Ascending aorta (tissue), 2 donors: ENCODE measurements at regions not wholly inside any gene's neighbourhood (a gene's known extent, or its start where the extent isn't known, plus 50 kb on each side); places are given as distances from the start of the nearest gene placed in this dataset.

Experiments used
- DNase-seq, 2 donors: peaks; one replicate each; pipeline ENCODE4 v3.0.0-alpha.2; 2019; ENCODE audit warnings: low spot score in 2 of 2
- H3K27ac ChIP-seq, 2 donors: fragments of 200-600 bp; sonication (generic); one replicate each; pipeline ENCODE4 v1.5.1; 2016 to 2017; ENCODE audit warnings: mild to moderate bottlenecking in 1 of 2
- H3K27me3 ChIP-seq: fragments of 200-600 bp; sonication (generic); one replicate; pipeline ENCODE4 v1.5.1; 2017
- H3K36me3 ChIP-seq, 2 donors: fragments of 200-600 bp; sonication (generic); one replicate each; pipeline ENCODE4 v1.5.1; 2016
- H3K4me1 ChIP-seq, 2 donors: fragments of 200-600 bp; sonication (generic); one replicate each; pipeline ENCODE4 v1.5.1; 2016 to 2017; ENCODE audit warnings: mild to moderate bottlenecking in 1 of 2
- H3K4me3 ChIP-seq, 2 donors: fragments of 200-600 bp; sonication (generic); one replicate each; pipeline ENCODE4 v1.5.1; 2016 to 2017; ENCODE audit warnings: mild to moderate bottlenecking in 1 of 2
- H3K9me3 ChIP-seq, 2 donors: fragments of 200-600 bp; sonication (generic); one replicate each; pipeline ENCODE4 v1.5.1; 2016
- intact Hi-C: fragments of 100-400 bp; cut with DNase I; formaldehyde crosslinking; loops from one replicate; pipeline ENCODE4 v1.15.1; 2023
- TF ChIP-seq, protein P1 (sequence below), 3 experiments: fragments of 200-600 bp in 2 of 3; fragments of 450-650 bp in 1 of 3; sonication (generic) in 2 of 3; IDR thresholded peaks; one replicate each; pipeline ENCODE4 v1.5.1; 2016 to 2019; ENCODE audit warnings: antibody characterized with exemption in 3 of 3, mild to moderate bottlenecking in 1 of 3, moderate library complexity in 1 of 3

DNA sequence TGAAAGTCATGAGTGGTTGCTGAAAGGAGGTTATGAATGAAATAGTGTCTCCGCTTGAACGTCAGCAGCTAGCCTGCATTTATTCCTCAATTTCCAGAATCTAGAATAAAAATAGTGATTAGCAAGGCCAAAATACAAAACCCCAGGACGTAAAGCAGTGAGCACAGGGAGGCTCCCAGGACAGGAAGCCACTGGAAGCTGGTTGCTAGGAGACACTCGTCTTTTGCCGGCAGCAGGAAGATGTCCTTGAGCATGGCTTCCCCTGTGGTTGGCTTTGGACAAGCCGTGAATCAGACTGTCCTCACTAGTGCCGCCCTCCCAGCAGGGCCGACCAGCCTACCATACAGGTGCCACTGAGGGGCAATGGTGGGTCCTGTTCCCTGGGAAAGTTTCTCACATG lies 374.4 kb downstream of the MTX2 start:
- TF ChIP-seq, protein P1, sequence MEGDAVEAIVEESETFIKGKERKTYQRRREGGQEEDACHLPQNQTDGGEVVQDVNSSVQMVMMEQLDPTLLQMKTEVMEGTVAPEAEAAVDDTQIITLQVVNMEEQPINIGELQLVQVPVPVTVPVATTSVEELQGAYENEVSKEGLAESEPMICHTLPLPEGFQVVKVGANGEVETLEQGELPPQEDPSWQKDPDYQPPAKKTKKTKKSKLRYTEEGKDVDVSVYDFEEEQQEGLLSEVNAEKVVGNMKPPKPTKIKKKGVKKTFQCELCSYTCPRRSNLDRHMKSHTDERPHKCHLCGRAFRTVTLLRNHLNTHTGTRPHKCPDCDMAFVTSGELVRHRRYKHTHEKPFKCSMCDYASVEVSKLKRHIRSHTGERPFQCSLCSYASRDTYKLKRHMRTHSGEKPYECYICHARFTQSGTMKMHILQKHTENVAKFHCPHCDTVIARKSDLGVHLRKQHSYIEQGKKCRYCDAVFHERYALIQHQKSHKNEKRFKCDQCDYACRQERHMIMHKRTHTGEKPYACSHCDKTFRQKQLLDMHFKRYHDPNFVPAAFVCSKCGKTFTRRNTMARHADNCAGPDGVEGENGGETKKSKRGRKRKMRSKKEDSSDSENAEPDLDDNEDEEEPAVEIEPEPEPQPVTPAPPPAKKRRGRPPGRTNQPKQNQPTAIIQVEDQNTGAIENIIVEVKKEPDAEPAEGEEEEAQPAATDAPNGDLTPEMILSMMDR (IDR thresholded peaks at IDR 0.05), result no peak
- Histone ChIP-seq H3K4me3 (no peak overlapping the region), H3K27ac (no peak overlapping the region), H3K36me3 (no peaks in the 10 kb centered on the region), H3K27me3 (no peaks in the 10 kb centered on the region), H3K9me3 (no peaks in the 10 kb centered on the region), H3K4me1 (no peaks in the 10 kb centered on the region)
- DNase-seq, result no peak
- intact Hi-C loops, result loop anchor here (5.0 kb wide), 1 partner anchor 186 kb away; no protein-coding TSS in a partner anchor

GRCh38 chr2:176645494-176645893 lies 376.3 kb downstream of the MTX2 start:
- TF ChIP-seq, protein P1 (IDR thresholded peaks at IDR 0.05), result no peak
- intact Hi-C loops, result no loop called here
- Histone ChIP-seq H3K36me3 (no peaks in the 10 kb centered on the region), H3K9me3 (no peaks in the 10 kb centered on the region), H3K4me1 (no peaks in the 10 kb centered on the region), H3K4me3 (no peak overlapping the region), H3K27me3 (no peaks in the 10 kb centered on the region), H3K27ac (no peak overlapping the region)
- no peak for DNase-seq

DNA sequence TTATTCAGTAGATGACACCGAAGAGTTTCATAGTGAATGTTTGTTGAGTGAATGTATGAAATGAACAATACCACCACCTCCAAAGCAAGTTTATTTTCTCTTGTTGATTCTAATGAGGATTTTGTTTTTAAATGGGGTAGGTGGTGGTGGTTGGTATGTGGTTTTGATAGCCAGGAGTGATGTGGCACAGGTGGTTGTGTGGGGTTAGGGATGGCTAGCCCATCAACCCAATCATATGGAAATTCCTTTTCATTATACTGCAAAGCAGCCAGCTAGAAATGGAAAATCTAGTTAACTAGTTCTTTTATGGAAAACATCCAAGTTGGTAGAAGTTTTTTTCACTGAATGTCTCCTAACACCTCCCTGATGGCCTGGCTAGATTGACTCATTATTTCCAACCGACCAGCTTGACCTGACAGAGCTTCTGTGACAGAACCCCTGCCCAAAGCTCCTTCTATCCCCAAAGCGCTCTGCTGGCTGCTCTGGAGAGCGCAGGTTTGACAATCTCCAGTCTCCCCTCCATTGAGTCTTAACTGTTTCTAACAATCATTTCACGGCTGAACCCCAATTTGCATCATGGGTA lies 376.9 kb downstream of the MTX2 start:
- TF ChIP-seq, protein P1 (IDR thresholded peaks at IDR 0.05), result no peak
- no peak overlapping the region for H3K4me3 ChIP-seq
- H3K36me3 ChIP-seq, result no peaks in the 10 kb centered on the region
- no peak overlapping the region for H3K27ac ChIP-seq
- intact Hi-C loops, result no loop called here
- no peaks in the 10 kb centered on the region for H3K4me1 ChIP-seq
- no peaks in the 10 kb centered on the region for H3K9me3 ChIP-seq
- no peak for DNase-seq
- no peaks in the 10 kb centered on the region for H3K27me3 ChIP-seq

DNA sequence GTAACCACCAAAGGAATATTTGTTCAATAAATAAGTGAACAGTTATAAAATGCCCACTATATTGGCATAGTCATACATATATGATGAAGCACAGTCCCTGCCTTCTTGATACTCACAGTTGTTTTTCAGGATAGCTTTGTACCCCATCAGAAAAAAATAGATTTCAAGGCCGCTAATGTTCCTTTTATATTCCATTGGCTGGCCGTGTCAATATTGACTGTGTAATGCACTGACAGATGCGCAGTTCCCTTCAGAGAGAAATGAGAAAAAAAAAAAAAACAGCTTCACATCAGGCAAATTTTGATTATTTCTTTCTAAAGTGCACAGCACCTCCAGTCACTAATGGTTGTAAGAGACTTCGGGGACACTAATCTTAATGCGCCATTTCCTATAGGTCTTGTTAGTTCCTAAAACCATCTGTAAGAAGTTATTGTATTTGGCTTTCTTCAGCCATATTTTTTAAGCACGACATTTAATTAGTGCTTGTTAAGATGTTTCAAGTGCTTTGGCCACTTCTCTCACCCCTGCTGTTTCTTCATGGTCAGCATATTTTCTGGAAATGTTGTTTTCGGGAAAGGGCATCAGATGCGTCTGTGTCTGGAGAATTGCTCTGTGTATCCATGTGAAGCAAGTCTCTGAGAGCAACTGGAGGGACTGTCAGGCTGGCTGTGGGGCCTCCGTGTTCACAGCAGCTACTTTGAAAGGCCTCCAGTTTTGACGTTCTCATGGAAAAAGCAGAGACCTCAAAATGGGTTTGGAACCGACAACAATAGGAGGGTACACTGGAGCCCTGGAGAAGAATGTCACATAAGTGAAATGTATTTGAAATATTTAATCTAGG lies 378.3 kb downstream of the MTX2 start:
- Histone ChIP-seq H3K9me3 (no peaks in the 10 kb centered on the region), H3K27me3 (no peaks in the 10 kb centered on the region), H3K4me1 (no peaks in the 10 kb centered on the region), H3K36me3 (no peaks in the 10 kb centered on the region), H3K27ac (no peak overlapping the region), H3K4me3 (no peak overlapping the region)
- DNase-seq, result no peak
- TF ChIP-seq, protein P1 (IDR thresholded peaks at IDR 0.05), result no peak
- intact Hi-C loops, result no loop called here

- Histone ChIP-seq H3K9me3 (no peaks in the 10 kb centered on the region), H3K27ac (no peak overlapping the region), H3K27me3 (no peaks in the 10 kb centered on the region), H3K36me3 (no peaks in the 10 kb centered on the region), H3K4me1 (no peaks in the 10 kb centered on the region), H3K4me3 (no peak overlapping the region)
- TF ChIP-seq, protein P1 (IDR thresholded peaks at IDR 0.05), result no peak
- intact Hi-C loops, result no loop called here
- DNase-seq, result no peak
Measured at GRCh38 chr2:176648700-176649297, 379.6 kb downstream of the MTX2 start.
